PC-3 (cell line): ENCODE measurements at regions not wholly inside any gene's neighbourhood (a gene's known extent, or its start where the extent isn't known, plus 50 kb on each side); places are given as distances from the start of the nearest gene placed in this dataset.

Experiments
- ATAC-seq: fragments of 200-7000 bp; cut with Tn5 transposase; 2 replicates; pipeline ENCODE4 v1.9.1; 2020; ENCODE audit warnings: mild to moderate bottlenecking, moderate library complexity
- BruUV-seq: library from RNA; stranded (reverse); fragments of 400-500 nt; replicated peaks from 2 replicates; lab custom pipeline; 2021; lab: Mats Ljungman, UMichigan
- CTCF ChIA-PET: fragments of 300-600 bp; sonication (Branson Sonifier 250); formaldehyde crosslinking; loops from one replicate; lab custom pipeline; 2022; ENCODE audit warnings: antibody characterized with exemption; lab: Charles Lee
- POLR2A ChIA-PET: fragments of 300-600 bp; sonication (Branson Sonifier 250); formaldehyde crosslinking; loops from one replicate; lab custom pipeline; 2022; ENCODE audit warnings: antibody characterized with exemption; ENCODE audit not compliant: unreplicated experiment; lab: Charles Lee
- DNase-seq: peaks from one replicate; pipeline ENCODE4 v3.0.0-alpha.2; 2015
- H2AFZ ChIP-seq: fragments of 300-600 bp; sonication (generic); 2 replicates; pipeline ENCODE4 v1.6.0; 2016; ENCODE audit warnings: antibody characterized with exemption, low read length
- H3F3A ChIP-seq: fragments of 300-600 bp; sonication (generic); one replicate; pipeline ENCODE4 v1.6.0; 2017; ENCODE audit warnings: antibody characterized with exemption, low read length, control low read depth, mild to moderate bottlenecking; ENCODE audit not compliant: unreplicated experiment
- H3K27ac ChIP-seq: fragments of 300-600 bp; sonication (generic); 2 replicates; pipeline ENCODE4 v1.5.1; 2016; ENCODE audit warnings: mild to moderate bottlenecking, low read length
- H3K27me3 ChIP-seq: fragments of 300-600 bp; sonication (generic); 2 replicates; pipeline ENCODE4 v1.6.1; 2016; ENCODE audit warnings: low read length, mixed read lengths
- H3K36me3 ChIP-seq: fragments of 300-600 bp; sonication (generic); 2 replicates; pipeline ENCODE4 v1.6.1; 2016; ENCODE audit warnings: low read depth, mixed run types, low read length, mixed read lengths
- H3K4me1 ChIP-seq: fragments of 300-600 bp; sonication (generic); 2 replicates; pipeline ENCODE4 v1.5.1; 2016; ENCODE audit warnings: low read length; ENCODE audit not compliant: insufficient read depth
- H3K4me2 ChIP-seq: fragments of 300-600 bp; sonication (generic); 2 replicates; pipeline ENCODE4 v1.6.0; 2016; ENCODE audit warnings: low read length
- H3K4me3 ChIP-seq: fragments of 300-600 bp; sonication (generic); 2 replicates; pipeline ENCODE4 v1.5.1; 2016; ENCODE audit warnings: mild to moderate bottlenecking, low read length, mixed read lengths
- H3K79me2 ChIP-seq: fragments of 300-600 bp; sonication (generic); 2 replicates; pipeline ENCODE4 v1.6.1; 2017; ENCODE audit warnings: low read length, mixed read lengths
- H3K9ac ChIP-seq: fragments of 300-600 bp; sonication (generic); 2 replicates; pipeline ENCODE4 v1.6.0; 2016; ENCODE audit warnings: mild to moderate bottlenecking, low read length
- H3K9me2 ChIP-seq: fragments of 300-600 bp; sonication (generic); replicated peaks from 2 replicates; pipeline ENCODE4 v1.6.1; 2016; ENCODE audit warnings: mixed run types, low read length, mixed read lengths
- H3K9me3 ChIP-seq: fragments of 300-600 bp; sonication (generic); 2 replicates; pipeline ENCODE4 v1.6.1; 2016; ENCODE audit warnings: low read length, mixed read lengths
- H4K20me1 ChIP-seq: fragments of 300-600 bp; sonication (generic); 2 replicates; pipeline ENCODE4 v1.6.1; 2016; ENCODE audit warnings: low read length, mixed read lengths
- CTCF ChIP-seq: fragments of 300-600 bp; sonication (generic); conservative IDR thresholded peaks from 2 replicates; pipeline ENCODE4 v1.5.1; 2017; ENCODE audit warnings: antibody characterized with exemption, low read depth, mild to moderate bottlenecking, low read length
- EZH2 ChIP-seq: fragments of 300-600 bp; sonication (generic); IDR thresholded peaks from one replicate; pipeline ENCODE4 v1.6.1; 2017; ENCODE audit warnings: antibody characterized with exemption, mild to moderate bottlenecking, low read length; ENCODE audit not compliant: unreplicated experiment
- EZH2phosphoT487 ChIP-seq: fragments of 300-600 bp; sonication (generic); IDR thresholded peaks from 2 replicates; pipeline ENCODE4 v1.6.1; 2018; ENCODE audit warnings: mild to moderate bottlenecking, antibody characterized with exemption, low read length, borderline replicate concordance
- intact Hi-C: fragments of 100-400 bp; cut with micrococcal nuclease; formaldehyde crosslinking; loops from 2 replicates; pipeline ENCODE4 v1.9.0; 2023

DNA sequence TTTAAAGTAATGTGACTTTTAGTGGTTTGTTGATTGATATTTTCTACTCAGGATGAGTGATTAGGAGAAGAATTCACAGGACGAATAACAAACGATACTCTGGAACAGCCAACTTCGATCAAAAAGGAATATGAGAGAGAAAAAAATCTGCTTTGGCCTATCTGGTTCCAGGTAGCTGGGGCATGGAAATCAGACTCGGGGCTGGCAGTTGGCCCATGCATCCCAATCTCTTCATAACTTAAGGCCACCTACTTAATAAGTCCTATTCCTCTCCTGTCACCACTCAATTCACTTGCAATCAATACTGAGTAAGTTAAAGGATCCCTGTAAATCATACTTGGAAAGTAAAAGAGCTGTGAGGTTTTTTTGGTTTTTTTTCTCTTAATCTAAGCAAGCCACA is 1116.2 kb downstream of the SORCS3 start:
- no peak for DNase-seq
- Histone ChIP-seq H2AFZ (no peak overlapping the region), H3K4me2 (no peak overlapping the region), H3K36me3 (no peaks in the 10 kb centered on the region), H4K20me1 (no peaks in the 10 kb centered on the region), H3K27me3 (no peaks in the 10 kb centered on the region), H3F3A (no peaks in the 10 kb centered on the region), H3K4me1 (no peaks in the 10 kb centered on the region), H3K9ac (no peak overlapping the region), H3K27ac (no peak overlapping the region), H3K79me2 (no peaks in the 10 kb centered on the region), H3K9me2 (no peaks in the 10 kb centered on the region), H3K4me3 (no peak overlapping the region), H3K9me3 (no peaks in the 10 kb centered on the region)
- POLR2A ChIA-PET, result no interaction called here
- CTCF ChIA-PET, result no interaction called here
- ATAC-seq, result no peak
- TF ChIP-seq EZH2, result no peak
- TF ChIP-seq EZH2phosphoT487, result no peak
- no peak for TF ChIP-seq CTCF
- no TSS peak for BruUV-seq
- intact Hi-C loops, result no loop called here

GRCh38 chr10:105756386-105756785 is 1115.3 kb downstream of the SORCS3 start:
- Histone ChIP-seq H2AFZ (no peak overlapping the region), H3K27me3 (no peaks in the 10 kb centered on the region), H3K9me3 (no peaks in the 10 kb centered on the region), H3F3A (no peaks in the 10 kb centered on the region), H3K9me2 (no peaks in the 10 kb centered on the region), H3K4me1 (no peaks in the 10 kb centered on the region), H3K79me2 (no peaks in the 10 kb centered on the region), H3K36me3 (no peaks in the 10 kb centered on the region), H4K20me1 (no peaks in the 10 kb centered on the region), H3K27ac (no peak overlapping the region), H3K4me2 (no peak overlapping the region), H3K4me3 (no peak overlapping the region), H3K9ac (no peak overlapping the region)
- ATAC-seq (no peak), DNase-seq (no peak)
- no TSS peak for BruUV-seq
- intact Hi-C loops, result no loop called here
- ChIA-PET CTCF (no interaction called here), POLR2A (no interaction called here)
- TF ChIP-seq CTCF (no peak), EZH2phosphoT487 (no peak), EZH2 (no peak)

GRCh38 chr10:105751688-105752087 is 1110.6 kb downstream of the SORCS3 start:
- H3K9me3 ChIP-seq, result no peaks in the 10 kb centered on the region
- no peaks in the 10 kb centered on the region for H3K27me3 ChIP-seq

More at GRCh38 chr10:105751688-105752087, 1110.6 kb downstream of the SORCS3 start:
- Histone ChIP-seq H3K9ac (no peak overlapping the region), H3K4me1 (no peaks in the 10 kb centered on the region), H3K36me3 (no peaks in the 10 kb centered on the region), H3F3A (no peaks in the 10 kb centered on the region), H3K9me2 (no peaks in the 10 kb centered on the region), H2AFZ (no peak overlapping the region), H3K79me2 (no peaks in the 10 kb centered on the region), H3K4me2 (no peak overlapping the region), H3K27ac (no peak overlapping the region), H3K4me3 (no peak overlapping the region), H4K20me1 (no peaks in the 10 kb centered on the region)
- intact Hi-C loops, result no loop called here
- POLR2A ChIA-PET, result no interaction called here
- BruUV-seq, result no TSS peak
- DNase-seq (no peak), ATAC-seq (no peak)
- CTCF ChIA-PET, result no interaction called here
- TF ChIP-seq EZH2, result no peak
- TF ChIP-seq EZH2phosphoT487, result no peak
- TF ChIP-seq CTCF, result no peak
